Astrocyte (in vitro differentiated cells and primary cell): ENCODE measurements at regions not wholly inside any gene's neighbourhood (a gene's known extent, or its start where the extent isn't known, plus 50 kb on each side); places are given as distances from the start of the nearest gene placed in this dataset.

ENCODE experiments used
- CTCF ChIP-seq: IDR thresholded peaks from 2 replicates; pipeline ENCODE4 v1.5.1; 2011; ENCODE audit warnings: low read depth, mild to moderate bottlenecking, inconsistent platforms, low read length, moderate library complexity; ENCODE audit not compliant: insufficient read depth
- EZH2 ChIP-seq: IDR thresholded peaks from 2 replicates; pipeline ENCODE4 v1.6.1; 2012; ENCODE audit warnings: mild to moderate bottlenecking, low read length, inconsistent platforms; ENCODE audit not compliant: insufficient read depth

DNA sequence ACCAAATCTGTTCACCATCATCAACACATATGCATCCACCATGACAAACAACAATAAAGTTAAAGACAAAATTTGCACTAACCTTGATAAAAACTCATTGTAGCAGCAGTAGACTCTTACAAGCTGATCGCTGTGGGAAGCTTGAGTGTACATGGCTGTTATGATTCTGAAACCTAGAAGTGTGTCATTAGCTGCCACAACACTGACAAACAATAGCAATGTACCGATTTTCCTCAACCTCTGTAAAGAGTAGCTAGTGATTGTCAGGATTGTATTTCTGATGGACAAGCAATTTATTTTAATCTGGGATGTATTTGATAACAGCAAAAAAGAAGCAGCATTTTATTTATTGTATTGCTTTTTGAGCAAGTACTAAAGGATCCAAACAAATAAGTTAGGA lies 1357.7 kb downstream of the ROBO1 start:
- TF ChIP-seq CTCF (no peak), EZH2 (no peak)
